ENCODE measurements at regions not wholly inside any gene's neighbourhood (a gene's known extent, or its start where the extent isn't known, plus 50 kb on each side); places are given as distances from the start of the nearest gene placed in this dataset.

DNA sequence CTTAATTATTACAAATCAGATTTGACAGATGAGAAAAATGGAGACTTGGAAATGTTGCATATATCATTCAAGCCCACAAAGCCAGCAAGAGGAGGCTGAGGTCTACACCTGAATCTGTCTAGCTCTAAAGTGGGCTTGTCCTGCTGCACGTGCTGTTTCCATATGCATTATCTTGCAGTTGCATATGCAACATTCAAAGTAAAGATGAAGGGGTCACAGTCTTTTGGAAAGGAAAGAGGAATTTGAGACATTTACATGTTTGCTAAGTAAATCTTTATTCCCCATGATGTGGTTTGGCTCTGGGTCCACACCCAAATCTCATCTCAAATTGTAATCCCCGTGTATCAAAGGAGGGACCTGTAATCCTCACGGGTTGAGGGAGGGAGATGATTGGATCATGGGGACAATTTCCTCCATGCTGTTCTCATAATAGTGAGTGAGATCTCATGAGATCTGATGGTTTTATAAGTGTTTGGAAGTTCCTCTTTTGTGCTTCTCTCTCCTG lies 98.3 kb downstream of the BACH1 start:
- Histone ChIP-seq H3K4me3 (ENCODE audit: low read length) (no peak overlapping the region), H3K27ac (ENCODE audit: low read length) (no peak overlapping the region), H3K4me1 (ENCODE audit: control insufficient read depth, insufficient read depth, low read length) (no peaks in the 10 kb centered on the region), H3K9me3 (ENCODE audit: control insufficient read depth, low read length) (no peaks in the 10 kb centered on the region), H3K27me3 (ENCODE audit: control insufficient read depth, insufficient read depth) (no peaks in the 10 kb centered on the region)
- no peak for DNase-seq
- intact Hi-C loops (cut with DNase I), result no loop called here
- WGBS, result 91% methylated on average over 3 of the region's 3 CpGs
- ATAC-seq, result no peak

DNA sequence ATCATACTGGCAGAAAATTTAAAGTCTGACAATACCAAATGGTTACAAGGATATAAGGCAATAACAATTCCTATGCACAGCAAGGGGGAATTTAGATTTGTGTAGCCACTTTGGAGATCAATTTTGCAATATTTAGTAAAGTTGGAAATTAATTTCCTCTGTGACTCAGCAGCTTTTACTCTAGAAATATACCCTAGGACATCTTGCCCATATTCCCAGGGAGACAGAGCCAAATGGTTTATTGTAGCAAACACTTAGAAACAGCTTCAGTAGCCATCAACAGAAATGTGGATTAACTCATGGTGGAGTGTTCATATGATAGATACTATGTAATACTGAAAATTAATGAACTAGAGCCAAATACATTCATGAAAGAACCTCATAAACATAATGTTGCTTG lies 104.6 kb downstream of the BACH1 start:
- no peak for ATAC-seq
- no peaks in the 10 kb centered on the region for H3K4me1 ChIP-seq (ENCODE audit: control insufficient read depth, insufficient read depth, low read length)
- intact Hi-C loops (cut with DNase I), result no loop called here
- no peak for DNase-seq
- no peaks in the 10 kb centered on the region for H3K9me3 ChIP-seq (ENCODE audit: control insufficient read depth, low read length)
- H3K4me3 ChIP-seq (ENCODE audit: low read length), result no peak overlapping the region
- no peak overlapping the region for H3K27ac ChIP-seq (ENCODE audit: low read length)
- no peaks in the 10 kb centered on the region for H3K27me3 ChIP-seq (ENCODE audit: control insufficient read depth, insufficient read depth)

DNA sequence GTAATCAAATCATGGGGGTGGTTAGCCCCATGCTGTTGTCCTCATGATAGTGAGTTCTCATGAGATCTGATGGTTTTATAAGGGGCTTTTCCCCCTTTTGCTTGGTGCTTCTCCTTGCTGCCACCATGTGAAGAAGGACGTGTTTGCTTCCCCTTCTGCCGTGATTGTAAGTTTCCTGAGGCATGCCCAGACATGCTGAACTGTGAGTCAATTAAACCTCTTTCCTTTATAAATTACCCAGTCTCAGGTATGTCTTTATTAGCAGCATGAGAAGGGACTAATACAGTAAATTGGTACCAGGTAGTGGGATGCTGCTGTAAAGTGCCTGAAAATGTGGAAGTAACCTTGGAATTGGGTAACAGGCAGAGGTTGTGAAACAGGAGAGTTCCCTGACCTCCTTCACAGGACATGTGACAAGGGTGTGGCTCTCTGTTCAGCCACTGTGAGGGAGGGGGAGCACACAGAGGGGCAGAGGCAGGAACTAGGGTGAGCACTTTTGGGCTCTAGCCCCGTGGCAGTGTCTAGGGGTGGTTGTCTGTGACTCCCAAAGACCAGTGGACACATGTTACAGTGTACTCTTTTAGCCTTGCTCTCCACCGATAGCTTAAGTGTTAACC lies 105.3 kb downstream of the BACH1 start:
- Histone ChIP-seq H3K9me3 (ENCODE audit: control insufficient read depth, low read length) (no peaks in the 10 kb centered on the region), H3K4me1 (ENCODE audit: control insufficient read depth, insufficient read depth, low read length) (no peaks in the 10 kb centered on the region), H3K4me3 (ENCODE audit: low read length) (no peak overlapping the region), H3K27me3 (ENCODE audit: control insufficient read depth, insufficient read depth) (no peaks in the 10 kb centered on the region), H3K27ac (ENCODE audit: low read length) (no peak overlapping the region)
- intact Hi-C loops (cut with DNase I), result no loop called here
- peak in 1 of 3 donors; percentile 13 for DNase-seq
- peak; percentile 33 to 42 for ATAC-seq
- WGBS, result 90% methylated on average over 4 of the region's 4 CpGs

DNA sequence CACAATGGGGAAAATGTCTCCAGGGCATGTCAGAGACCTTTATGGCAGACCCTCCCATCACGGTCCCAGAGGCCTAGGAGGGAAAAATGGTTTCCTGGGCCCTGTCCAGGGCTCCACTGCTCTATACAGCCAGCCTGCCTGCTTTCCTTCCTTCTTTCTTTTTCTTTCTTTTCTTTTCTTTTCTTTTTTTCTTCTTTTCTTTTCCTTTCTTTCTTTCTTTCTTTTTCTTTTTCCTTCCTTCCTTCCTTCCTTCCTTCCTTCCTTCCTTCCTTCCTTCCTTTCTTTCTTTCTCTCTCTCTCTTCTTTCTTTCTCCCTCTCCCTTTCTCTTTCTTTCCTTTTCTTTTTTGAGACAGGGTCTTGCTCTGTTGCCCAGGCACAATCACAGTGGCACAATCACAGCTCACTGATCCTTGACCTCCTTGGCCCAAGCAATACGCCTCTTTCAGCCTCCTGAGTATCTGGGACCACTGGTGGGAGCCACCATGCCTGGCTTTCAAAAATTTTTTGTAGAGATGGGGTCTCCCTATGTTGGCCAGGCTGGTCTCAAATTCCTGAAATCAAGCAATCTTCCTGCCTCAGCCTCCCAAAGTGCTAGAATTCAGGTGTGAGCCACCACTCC lies 106.9 kb downstream of the BACH1 start:
- Histone ChIP-seq H3K4me1 (ENCODE audit: control insufficient read depth, insufficient read depth, low read length) (no peaks in the 10 kb centered on the region), H3K27ac (ENCODE audit: low read length) (no peak overlapping the region), H3K4me3 (ENCODE audit: low read length) (no peak overlapping the region), H3K9me3 (ENCODE audit: control insufficient read depth, low read length) (no peaks in the 10 kb centered on the region), H3K27me3 (ENCODE audit: control insufficient read depth, insufficient read depth) (no peaks in the 10 kb centered on the region)
- no peak for DNase-seq
- 96% methylated on average over 2 of the region's 2 CpGs for WGBS
- ATAC-seq, result no peak
- intact Hi-C loops (cut with DNase I), result no loop called here

DNA sequence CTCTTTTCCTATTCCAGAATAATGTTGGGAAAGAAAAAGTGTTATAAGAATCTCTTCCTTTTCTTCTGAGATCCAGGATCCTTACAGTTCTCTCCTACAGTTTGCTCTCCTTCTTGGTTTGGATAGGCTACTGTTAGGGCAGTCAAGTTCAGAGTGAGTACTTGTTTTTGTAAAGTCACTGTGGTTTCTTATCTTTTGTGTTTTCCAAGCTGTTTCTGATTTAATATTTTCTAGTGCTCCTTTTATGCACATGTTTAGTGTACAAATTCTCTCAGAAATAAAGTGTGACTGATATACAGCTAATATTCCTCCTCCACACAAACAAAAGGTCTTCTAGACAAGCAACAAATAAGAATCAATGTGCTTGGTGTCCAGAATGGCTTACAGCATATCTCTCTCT lies 107.7 kb downstream of the BACH1 start:
- intact Hi-C loops (cut with DNase I), result no loop called here
- Histone ChIP-seq H3K27me3 (ENCODE audit: control insufficient read depth, insufficient read depth) (no peaks in the 10 kb centered on the region), H3K9me3 (ENCODE audit: control insufficient read depth, low read length) (no peaks in the 10 kb centered on the region), H3K4me1 (ENCODE audit: control insufficient read depth, insufficient read depth, low read length) (no peaks in the 10 kb centered on the region), H3K27ac (ENCODE audit: low read length) (no peak overlapping the region), H3K4me3 (ENCODE audit: low read length) (no peak overlapping the region)
- ATAC-seq, result no peak
- DNase-seq, result no peak

DNA sequence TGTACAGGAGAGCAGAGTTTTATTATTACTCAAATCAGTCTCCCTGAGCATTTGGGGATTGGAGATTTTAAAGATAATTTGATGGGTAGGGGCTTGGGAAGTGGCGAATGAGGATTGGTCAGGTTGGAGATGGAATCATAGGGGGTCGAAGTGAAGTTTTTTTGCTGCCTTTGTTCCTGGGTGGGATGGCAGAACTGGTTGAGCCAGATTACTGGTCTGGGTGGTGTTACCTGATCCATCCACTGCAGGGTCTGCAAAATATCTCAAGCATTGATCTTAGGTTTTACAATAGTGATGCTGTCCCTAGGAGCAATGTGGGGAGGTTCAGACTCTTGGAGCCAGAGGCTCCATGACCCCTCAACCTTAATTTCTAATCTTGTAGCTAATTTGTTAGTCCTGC lies 108.8 kb downstream of the BACH1 start:
- DNase-seq (no peak), ATAC-seq (no peak)
- intact Hi-C loops (cut with DNase I), result no loop called here
- Histone ChIP-seq H3K4me1 (ENCODE audit: control insufficient read depth, insufficient read depth, low read length) (no peaks in the 10 kb centered on the region), H3K27ac (ENCODE audit: low read length) (no peak overlapping the region), H3K4me3 (ENCODE audit: low read length) (no peak overlapping the region), H3K27me3 (ENCODE audit: control insufficient read depth, insufficient read depth) (no peaks in the 10 kb centered on the region), H3K9me3 (ENCODE audit: control insufficient read depth, low read length) (no peaks in the 10 kb centered on the region)
- WGBS, result 95% methylated on average over 2 of the region's 2 CpGs

DNA sequence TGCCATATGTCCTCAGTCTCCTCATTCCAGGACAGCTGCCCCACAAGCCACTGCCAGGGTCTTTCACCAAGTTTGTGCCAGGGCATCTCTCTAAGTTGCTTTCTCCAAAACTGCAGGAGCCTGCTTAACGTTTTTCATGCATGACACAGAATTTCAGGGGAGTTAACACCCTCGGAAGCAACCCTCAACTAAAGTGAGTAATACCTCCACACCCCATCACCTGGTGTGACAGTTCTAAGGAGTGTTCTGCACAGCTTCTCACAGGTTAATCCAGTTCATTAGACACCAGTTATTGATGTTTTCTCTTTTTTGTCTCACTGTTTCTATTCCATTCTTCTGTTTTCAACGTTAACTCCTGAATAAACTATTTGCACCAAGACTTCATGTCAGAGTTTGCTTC lies 115.0 kb downstream of the BACH1 start:
- H3K9me3 ChIP-seq (ENCODE audit: control insufficient read depth, low read length), result no peaks in the 10 kb centered on the region
- 79% methylated on average over 3 of the region's 3 CpGs for WGBS

DNA sequence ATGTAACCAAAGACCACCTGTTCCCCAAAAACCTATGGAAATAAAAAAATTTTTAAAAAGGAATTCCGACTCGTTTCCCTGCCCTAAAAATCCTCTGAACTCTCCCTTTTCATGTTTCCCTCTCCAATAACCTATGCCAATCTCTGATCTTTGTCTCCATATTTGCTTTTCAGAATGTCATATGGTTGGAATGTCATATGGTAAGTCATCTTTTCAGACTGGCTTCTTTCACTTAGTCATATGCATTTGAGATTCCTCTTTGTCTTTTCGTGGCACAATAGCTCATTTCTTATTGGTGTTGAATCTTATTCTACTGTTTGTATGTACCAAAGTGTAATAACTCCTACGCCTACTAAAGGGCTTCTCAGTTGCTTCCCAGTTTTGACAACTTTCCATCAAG lies 117.5 kb downstream of the BACH1 start:
- no peaks in the 10 kb centered on the region for H3K4me1 ChIP-seq (ENCODE audit: control insufficient read depth, insufficient read depth, low read length)
- DNase-seq, result no peak
- no peak overlapping the region for H3K27ac ChIP-seq (ENCODE audit: low read length)
- no peak for ATAC-seq
- no peak overlapping the region for H3K4me3 ChIP-seq (ENCODE audit: low read length)
- 95% methylated on average over 4 of the region's 4 CpGs for WGBS
- no peaks in the 10 kb centered on the region for H3K9me3 ChIP-seq (ENCODE audit: control insufficient read depth, low read length)
- H3K27me3 ChIP-seq (ENCODE audit: control insufficient read depth, insufficient read depth), result no peaks in the 10 kb centered on the region
- intact Hi-C loops (cut with DNase I), result no loop called here

More for the DNA sequence above, 115.0 kb downstream of the BACH1 start:
- Histone ChIP-seq H3K27me3 (ENCODE audit: control insufficient read depth, insufficient read depth) (no peaks in the 10 kb centered on the region), H3K27ac (ENCODE audit: low read length) (no peak overlapping the region), H3K4me3 (ENCODE audit: low read length) (no peak overlapping the region), H3K4me1 (ENCODE audit: control insufficient read depth, insufficient read depth, low read length) (no peaks in the 10 kb centered on the region)
- DNase-seq, result no peak
- intact Hi-C loops (cut with DNase I), result no loop called here
- no peak for ATAC-seq

DNA sequence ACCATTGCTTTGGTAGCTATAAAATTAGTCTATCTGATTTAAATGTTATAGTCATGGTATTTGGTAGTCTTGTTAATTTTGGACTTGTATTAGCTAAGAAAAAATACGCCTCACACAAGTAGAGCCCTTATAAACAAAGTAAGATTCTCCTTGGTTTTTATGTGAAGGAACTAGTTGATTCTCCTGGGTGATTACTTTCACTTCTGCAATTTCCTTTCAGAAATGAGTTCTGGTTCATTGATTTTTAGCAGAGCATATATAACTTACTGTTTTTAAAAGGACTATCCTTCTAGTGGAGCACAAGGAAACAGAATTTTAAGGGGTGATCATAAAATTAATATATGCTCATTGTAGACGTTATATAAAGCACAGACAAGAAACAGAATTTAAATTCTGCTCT lies 120.1 kb downstream of the BACH1 start:
- DNase-seq (no peak), ATAC-seq (no peak)
- Histone ChIP-seq H3K4me1 (ENCODE audit: control insufficient read depth, insufficient read depth, low read length) (no peaks in the 10 kb centered on the region), H3K9me3 (ENCODE audit: control insufficient read depth, low read length) (no peaks in the 10 kb centered on the region), H3K27me3 (ENCODE audit: control insufficient read depth, insufficient read depth) (no peaks in the 10 kb centered on the region), H3K4me3 (ENCODE audit: low read length) (no peak overlapping the region), H3K27ac (ENCODE audit: low read length) (no peak overlapping the region)
- WGBS, result 88% methylated on average over 2 of the region's 2 CpGs
- intact Hi-C loops (cut with DNase I), result no loop called here

DNA sequence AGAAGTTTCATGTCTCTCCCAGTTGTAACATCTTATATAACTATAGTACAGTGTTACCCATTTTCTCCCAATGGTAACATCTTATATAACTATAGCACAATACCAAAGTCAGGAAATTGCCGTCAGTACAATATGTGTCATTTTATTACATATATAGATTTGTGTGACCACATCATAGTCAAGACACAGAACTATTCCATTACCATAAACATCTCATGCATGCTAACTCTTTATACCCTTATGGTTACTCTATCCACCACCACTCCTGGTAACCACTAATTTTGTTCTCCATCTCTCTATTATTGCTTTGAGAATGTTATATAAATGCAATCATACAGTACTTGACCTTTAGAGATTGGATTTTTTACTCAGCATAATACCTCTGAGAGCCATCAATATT lies 120.7 kb downstream of the BACH1 start:
- intact Hi-C loops (cut with DNase I), result no loop called here
- no peaks in the 10 kb centered on the region for H3K27me3 ChIP-seq (ENCODE audit: control insufficient read depth, insufficient read depth)
- 97% methylated on average over 1 of the region's 1 CpG for WGBS
- H3K9me3 ChIP-seq (ENCODE audit: control insufficient read depth, low read length), result no peaks in the 10 kb centered on the region
- no peak overlapping the region for H3K4me3 ChIP-seq (ENCODE audit: low read length)
- DNase-seq, result no peak
- no peak for ATAC-seq
- H3K4me1 ChIP-seq (ENCODE audit: control insufficient read depth, insufficient read depth, low read length), result no peaks in the 10 kb centered on the region
- no peak overlapping the region for H3K27ac ChIP-seq (ENCODE audit: low read length)

DNA sequence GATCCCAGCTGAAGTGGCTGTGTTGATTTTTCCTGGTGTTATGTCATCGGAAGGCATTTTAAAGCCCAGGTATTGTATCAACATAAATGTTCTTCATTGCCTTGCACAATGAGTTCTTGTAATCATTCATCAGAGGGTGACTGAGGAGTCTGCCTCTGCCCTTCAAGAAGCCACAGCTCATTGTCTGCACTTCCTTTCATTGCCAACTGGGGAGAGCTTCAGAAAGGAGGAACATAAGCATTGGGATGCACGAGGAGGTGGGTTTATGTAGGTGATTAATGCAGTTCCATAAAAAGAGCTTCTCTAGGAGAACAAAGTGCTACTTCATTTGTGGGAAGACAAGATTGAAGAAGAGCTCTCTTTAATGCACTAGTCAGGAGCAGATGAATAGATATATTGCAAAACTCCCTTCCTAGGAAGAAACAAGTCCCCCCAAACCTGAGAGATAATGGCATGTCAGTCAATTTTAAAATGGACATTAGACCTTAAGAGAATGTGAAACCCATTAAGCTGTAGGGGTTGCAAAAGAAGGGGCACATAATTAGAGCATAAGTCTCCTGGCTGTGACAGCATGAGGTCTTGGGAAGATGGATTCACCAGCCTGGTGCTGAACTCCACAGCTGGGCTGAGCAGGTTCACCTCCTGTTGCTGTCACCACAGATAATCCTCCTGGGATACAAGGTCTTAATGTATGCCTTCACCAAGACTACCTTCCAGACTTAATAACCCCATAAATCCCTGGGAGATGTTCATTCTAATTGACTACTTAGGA lies 124.6 kb downstream of the BACH1 start:
- no peak for ATAC-seq
- intact Hi-C loops (cut with DNase I), result no loop called here
- WGBS, result 77% methylated on average over 2 of the region's 2 CpGs

More for the DNA sequence above, 124.6 kb downstream of the BACH1 start:
- Histone ChIP-seq H3K4me1 (ENCODE audit: control insufficient read depth, insufficient read depth, low read length) (no peaks in the 10 kb centered on the region), H3K4me3 (ENCODE audit: low read length) (no peak overlapping the region), H3K27me3 (ENCODE audit: control insufficient read depth, insufficient read depth) (no peaks in the 10 kb centered on the region), H3K27ac (ENCODE audit: low read length) (no peak overlapping the region), H3K9me3 (ENCODE audit: control insufficient read depth, low read length) (no peaks in the 10 kb centered on the region)
- no peak for DNase-seq

Data from right cardiac atrium (tissue), 5 donors.